H9 (cell line): ENCODE measurements at regions not wholly inside any gene's neighbourhood (a gene's known extent, or its start where the extent isn't known, plus 50 kb on each side); places are given as distances from the start of the nearest gene placed in this dataset.

Source experiments
- DNase-seq: peaks from one replicate; pipeline ENCODE4 v3.0.0-alpha.2; 2017
- H2AFZ ChIP-seq: one replicate; pipeline ENCODE4 v1.6.1; 2013; ENCODE audit warnings: mild to moderate bottlenecking, low read length, control low read depth, moderate library complexity
- H2AK5ac ChIP-seq: 2 replicates; pipeline ENCODE4 v1.6.1; 2013; ENCODE audit warnings: low read length, control low read depth, mixed read lengths; ENCODE audit not compliant: insufficient read length
- H2BK120ac ChIP-seq: one replicate; pipeline ENCODE4 v1.6.1; 2013; ENCODE audit warnings: low read depth, mild to moderate bottlenecking, low read length, control low read depth, inconsistent platforms; ENCODE audit not compliant: poor library complexity, severe bottlenecking
- H2BK12ac ChIP-seq: 2 replicates; pipeline ENCODE4 v1.6.1; 2013; ENCODE audit warnings: low read length, control low read depth, mixed read lengths, low read depth; ENCODE audit not compliant: insufficient read length
- H2BK15ac ChIP-seq: 2 replicates; pipeline ENCODE4 v1.6.1; 2013; ENCODE audit warnings: low read depth, low read length, control low read depth
- H2BK20ac ChIP-seq: one replicate; pipeline ENCODE4 v1.6.1; 2013; ENCODE audit warnings: low read depth, mild to moderate bottlenecking, low read length, control low read depth, inconsistent platforms; ENCODE audit not compliant: poor library complexity, severe bottlenecking
- H2BK5ac ChIP-seq: 2 replicates; pipeline ENCODE4 v1.6.1; 2013; ENCODE audit warnings: low read length, control low read depth, mixed read lengths; ENCODE audit not compliant: insufficient read length
- H3K14ac ChIP-seq: 2 replicates; pipeline ENCODE4 v1.6.1; 2013; ENCODE audit warnings: low read length, control low read depth; ENCODE audit not compliant: insufficient read depth
- H3K18ac ChIP-seq: 2 replicates; pipeline ENCODE4 v1.6.1; 2013; ENCODE audit warnings: low read depth, mild to moderate bottlenecking, mixed read lengths, low read length, control low read depth; ENCODE audit not compliant: insufficient read length
- H3K23ac ChIP-seq: 2 replicates; pipeline ENCODE4 v1.6.1; 2013; ENCODE audit warnings: low read length, control low read depth, mixed read lengths, low read depth; ENCODE audit not compliant: insufficient read length
- H3K23me2 ChIP-seq: 2 replicates; pipeline ENCODE4 v1.6.1; 2013; ENCODE audit warnings: low read depth, mild to moderate bottlenecking, mixed read lengths, low read length, control low read depth; ENCODE audit not compliant: insufficient read length, poor library complexity, severe bottlenecking
- H3K27ac ChIP-seq: 2 replicates; pipeline ENCODE4 v1.5.1; 2013; ENCODE audit warnings: low read length, control low read depth, mixed read lengths, low read depth; ENCODE audit not compliant: insufficient read length
- H3K27me3 ChIP-seq: 2 replicates; pipeline ENCODE4 v1.6.1; 2013; ENCODE audit warnings: low read length, control low read depth, inconsistent platforms; ENCODE audit not compliant: insufficient read depth
- H3K4ac ChIP-seq: 2 replicates; pipeline ENCODE4 v1.6.1; 2013; ENCODE audit warnings: low read depth, mild to moderate bottlenecking, control low read depth, inconsistent platforms, low read length, moderate library complexity
- H3K4me1 ChIP-seq: 2 replicates; pipeline ENCODE4 v1.6.1; 2013; ENCODE audit warnings: low read length, control low read depth, inconsistent platforms; ENCODE audit not compliant: insufficient read depth
- H3K4me2 ChIP-seq: 2 replicates; pipeline ENCODE4 v1.6.1; 2013; ENCODE audit warnings: low read length, control low read depth, mixed read lengths; ENCODE audit not compliant: insufficient read length, insufficient read depth
- H3K56ac ChIP-seq: 2 replicates; pipeline ENCODE4 v1.6.1; 2013; ENCODE audit warnings: low read depth, mild to moderate bottlenecking, mixed read lengths, low read length, control low read depth; ENCODE audit not compliant: insufficient read length
- H3K79me1 ChIP-seq: 2 replicates; pipeline ENCODE4 v1.6.1; 2013; ENCODE audit warnings: low read depth, mild to moderate bottlenecking, moderate library complexity, low read length, control low read depth, inconsistent platforms; ENCODE audit not compliant: insufficient read depth, poor library complexity, severe bottlenecking
- H3K79me2 ChIP-seq: 2 replicates; pipeline ENCODE4 v1.6.1; 2013; ENCODE audit warnings: low read length, control low read depth, inconsistent platforms; ENCODE audit not compliant: insufficient read depth
- H3K9ac ChIP-seq: 2 replicates; pipeline ENCODE4 v1.6.1; 2013; ENCODE audit warnings: low read length, control low read depth, mixed read lengths; ENCODE audit not compliant: insufficient read length; ENCODE audit errors: extremely low read depth
- H3K9me3 ChIP-seq: one replicate; pipeline ENCODE4 v1.6.1; 2013; ENCODE audit warnings: low read depth, low read length, inconsistent platforms; ENCODE audit not compliant: control insufficient read depth
- H3T11ph ChIP-seq: one replicate; pipeline ENCODE4 v1.6.1; 2013; ENCODE audit warnings: mild to moderate bottlenecking, low read length, control low read depth, inconsistent platforms
- H4K20me1 ChIP-seq: one replicate; pipeline ENCODE4 v1.6.1; 2013; ENCODE audit not compliant: control insufficient read depth, insufficient read length, insufficient read depth
- H4K5ac ChIP-seq: 2 replicates; pipeline ENCODE4 v1.6.1; 2013; ENCODE audit warnings: low read depth, mild to moderate bottlenecking, mixed read lengths, low read length, control low read depth; ENCODE audit not compliant: insufficient read length
- H4K8ac ChIP-seq: replicated peaks from 2 replicates; pipeline ENCODE4 v1.6.1; 2013; ENCODE audit warnings: low read length, control low read depth, mixed read lengths, low read depth; ENCODE audit not compliant: insufficient read length
- H4K91ac ChIP-seq: 2 replicates; pipeline ENCODE4 v1.6.1; 2013; ENCODE audit warnings: low read depth, mild to moderate bottlenecking, moderate library complexity, mixed read lengths, low read length, control low read depth; ENCODE audit not compliant: insufficient read length
- H3K27ac Mint-ChIP-seq, 3 experiments: 2 replicates in 2 of 3; 3 replicates in 1 of 3; pipeline ENCODE4 v1.8.0; 2020 to 2021; ENCODE audit warnings: mixed read lengths in 3 of 3, mild to moderate bottlenecking in 1 of 3, moderate library complexity in 1 of 3
- H3K27me3 Mint-ChIP-seq: 2 replicates; pipeline ENCODE4 v1.8.0; 2021; ENCODE audit warnings: low read depth, mild to moderate bottlenecking, moderate library complexity, mixed read lengths
- H3K36me3 Mint-ChIP-seq, 3 experiments: 2 replicates in 2 of 3; 3 replicates in 1 of 3; pipeline ENCODE4 v1.8.0; 2020 to 2021; ENCODE audit warnings: low read depth in 3 of 3, mixed read lengths in 3 of 3; ENCODE audit not compliant: insufficient read depth in 1 of 3
- H3K4me1 Mint-ChIP-seq, 2 experiments: 2 replicates each; pipeline ENCODE4 v1.8.0; 2020; ENCODE audit warnings: mixed read lengths in 2 of 2
- H3K4me3 Mint-ChIP-seq, 2 experiments: 2 replicates in 1 of 2; 3 replicates in 1 of 2; pipeline ENCODE4 v1.8.0; 2020 to 2021; ENCODE audit warnings: mild to moderate bottlenecking in 2 of 2, mixed read lengths in 2 of 2, moderate library complexity in 1 of 2
- H3K9me3 Mint-ChIP-seq, 2 experiments: 2 replicates in 1 of 2; 3 replicates in 1 of 2; pipeline ENCODE4 v1.8.0; 2020; ENCODE audit warnings: mild to moderate bottlenecking in 2 of 2, mixed read lengths in 2 of 2, moderate library complexity in 1 of 2
- WGBS: extraction: QIAGEN DNeasy Blood & Tissue Kit; methylation state at CpG from one replicate; pipeline ENCODE4 v1.1.7; 2013; ENCODE audit warnings: missing lambda C conversion rate, low lambda C conversion rate, mixed read lengths; ENCODE audit not compliant: insufficient read length; ENCODE audit errors: extremely low coverage; 5-methylcytosine and 5-hydroxymethylcytosine counted together
- TF ChIP-seq, protein P1 (sequence below): fragments of 200-600 bp; sonication (generic); conservative IDR thresholded peaks from 3 replicates; pipeline ENCODE4 v1.8.0; 2021; ENCODE audit warnings: antibody characterized with exemption, mild to moderate bottlenecking

DNA sequence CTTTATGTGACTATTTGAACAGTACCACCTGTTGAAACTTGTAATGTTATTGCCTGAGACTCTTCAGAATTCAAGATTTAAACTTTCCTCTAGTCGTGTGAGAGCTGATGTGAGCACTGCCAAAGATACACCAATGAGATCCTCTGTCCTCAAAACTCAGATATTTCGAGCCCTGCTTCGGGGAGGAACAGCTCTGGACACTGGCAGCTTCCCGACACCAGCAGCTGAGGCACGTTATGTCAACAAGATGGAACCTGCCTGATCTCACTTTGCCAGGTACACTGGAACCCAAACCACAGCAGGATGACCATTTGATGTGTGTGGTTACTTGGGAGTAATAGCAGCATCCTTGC, 319.9 kb upstream of the RBMS1 start:
- Histone ChIP-seq H3T11ph (no peak overlapping the region), H4K8ac (no peak overlapping the region), H3K56ac (no peak overlapping the region), H3K9me3 (no peaks in the 10 kb centered on the region), H2BK120ac (no peak overlapping the region), H2BK15ac (no peak overlapping the region), H3K79me1 (no peaks in the 10 kb centered on the region), H4K91ac (no peak overlapping the region), H3K27me3 (no peaks in the 10 kb centered on the region), H3K79me2 (no peaks in the 10 kb centered on the region), H3K18ac (no peak overlapping the region), H2AK5ac (no peak overlapping the region), H3K4me2 (no peak overlapping the region), H2BK20ac (no peak overlapping the region), H2BK12ac (no peak overlapping the region), H3K4me1 (no peaks in the 10 kb centered on the region), H3K9ac (no peak overlapping the region), H3K23me2 (no peaks in the 10 kb centered on the region), H3K4ac (no peak overlapping the region), H2AFZ (no peak overlapping the region), H3K14ac (no peak overlapping the region), H3K23ac (no peak overlapping the region), H4K20me1 (no peaks in the 10 kb centered on the region), H3K27ac (no peak overlapping the region), H4K5ac (no peak overlapping the region), H2BK5ac (no peak overlapping the region)
- Mint-ChIP-seq H3K27me3 (no peaks in the 10 kb centered on the region), H3K4me3 (no peak overlapping the region), H3K4me1 (no peaks in the 10 kb centered on the region), H3K27ac (no peak overlapping the region), H3K9me3 (no peaks in the 10 kb centered on the region), H3K36me3 (no peaks in the 10 kb centered on the region)
- WGBS: no CpG with 5 or more reads among the region's 5 CpGs
- TF ChIP-seq, protein P1, sequence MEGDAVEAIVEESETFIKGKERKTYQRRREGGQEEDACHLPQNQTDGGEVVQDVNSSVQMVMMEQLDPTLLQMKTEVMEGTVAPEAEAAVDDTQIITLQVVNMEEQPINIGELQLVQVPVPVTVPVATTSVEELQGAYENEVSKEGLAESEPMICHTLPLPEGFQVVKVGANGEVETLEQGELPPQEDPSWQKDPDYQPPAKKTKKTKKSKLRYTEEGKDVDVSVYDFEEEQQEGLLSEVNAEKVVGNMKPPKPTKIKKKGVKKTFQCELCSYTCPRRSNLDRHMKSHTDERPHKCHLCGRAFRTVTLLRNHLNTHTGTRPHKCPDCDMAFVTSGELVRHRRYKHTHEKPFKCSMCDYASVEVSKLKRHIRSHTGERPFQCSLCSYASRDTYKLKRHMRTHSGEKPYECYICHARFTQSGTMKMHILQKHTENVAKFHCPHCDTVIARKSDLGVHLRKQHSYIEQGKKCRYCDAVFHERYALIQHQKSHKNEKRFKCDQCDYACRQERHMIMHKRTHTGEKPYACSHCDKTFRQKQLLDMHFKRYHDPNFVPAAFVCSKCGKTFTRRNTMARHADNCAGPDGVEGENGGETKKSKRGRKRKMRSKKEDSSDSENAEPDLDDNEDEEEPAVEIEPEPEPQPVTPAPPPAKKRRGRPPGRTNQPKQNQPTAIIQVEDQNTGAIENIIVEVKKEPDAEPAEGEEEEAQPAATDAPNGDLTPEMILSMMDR: no peak
- DNase-seq: no peak
